ENCODE measurements at regions not wholly inside any gene's neighbourhood (a gene's known extent, or its start where the extent isn't known, plus 50 kb on each side); places are given as distances from the start of the nearest gene placed in this dataset.

GRCh38 chr19:34851277-34851804 is 75.4 kb upstream of the ZNF30 start:
- Histone ChIP-seq H3K79me2 (ENCODE audit: control insufficient read depth, insufficient read depth, low read length, poor library complexity) (no peaks in the 10 kb centered on the region), H3K4me1 (ENCODE audit: control insufficient read depth in 1 of 2, insufficient read depth in 2 of 2, low read length in 2 of 2) (no peaks in the 10 kb centered on the region), H3K18ac (ENCODE audit: low read length) (no peak overlapping the region), H2BK12ac (ENCODE audit: low read length) (no peak overlapping the region), H3K9me3 (ENCODE audit: insufficient read depth, low read depth, low read length) (no peaks in the 10 kb centered on the region), H3K4me3 (ENCODE audit: low read depth, low read length) (no peak overlapping the region), H3K23ac (ENCODE audit: low read length) (no peak overlapping the region), H3K27ac (ENCODE audit: low read depth, low read length) (no peak overlapping the region), H2AK5ac (ENCODE audit: low read length) (no peak overlapping the region), H3K9ac (ENCODE audit: low read length) (no peak overlapping the region), H2BK120ac (ENCODE audit: insufficient read depth, low read length, poor library complexity) (no peak overlapping the region), H3K79me1 (ENCODE audit: low read length) (no peaks in the 10 kb centered on the region), H4K91ac (ENCODE audit: low read depth, low read length) (no peak overlapping the region), H2BK5ac (ENCODE audit: low read depth, low read length, poor library complexity) (no peak overlapping the region), H3K36me3 (ENCODE audit: control insufficient read depth in 1 of 2, insufficient read depth in 2 of 2, low read length in 2 of 2) (no peaks in the 10 kb centered on the region), H3K14ac (ENCODE audit: low read length) (no peak overlapping the region), H4K8ac (ENCODE audit: low read depth, low read length) (no peak overlapping the region), H4K12ac (ENCODE audit: low read depth, low read length) (no peak overlapping the region), H3K4me2 (ENCODE audit: low read length) (no peak overlapping the region), H3K4ac (ENCODE audit: low read depth, low read length) (no peak overlapping the region), H2AFZ (ENCODE audit: insufficient read depth, low read length, poor library complexity) (no peak overlapping the region), H3K27me3 (ENCODE audit: insufficient read depth, low read length) (no peaks in the 10 kb centered on the region)
- no CpG with 5 or more reads among the region's 11 CpGs for WGBS (ENCODE audit: extremely low coverage, insufficient coverage, insufficient read length)
- no peak for DNase-seq

- H4K91ac ChIP-seq (ENCODE audit: low read depth, low read length) = no peak overlapping the region
- H3K27ac ChIP-seq (ENCODE audit: low read depth, low read length) = no peak overlapping the region
- H3K14ac ChIP-seq (ENCODE audit: low read length) = no peak overlapping the region
- H3K79me2 ChIP-seq (ENCODE audit: control insufficient read depth, insufficient read depth, low read length, poor library complexity) = no peaks in the 10 kb centered on the region
- no CpG with 5 or more reads among the region's 6 CpGs for WGBS (ENCODE audit: extremely low coverage, insufficient coverage, insufficient read length)
- H3K4me3 ChIP-seq (ENCODE audit: low read depth, low read length) = no peak overlapping the region
- no peaks in the 10 kb centered on the region for H3K9me3 ChIP-seq (ENCODE audit: insufficient read depth, low read depth, low read length)
- H2BK120ac ChIP-seq (ENCODE audit: insufficient read depth, low read length, poor library complexity) = no peak overlapping the region
- H3K36me3 ChIP-seq (ENCODE audit: control insufficient read depth in 1 of 2, insufficient read depth in 2 of 2, low read length in 2 of 2) = no peaks in the 10 kb centered on the region
- H2AFZ ChIP-seq (ENCODE audit: insufficient read depth, low read length, poor library complexity) = no peak overlapping the region
- no peak for DNase-seq
- no peak overlapping the region for H3K9ac ChIP-seq (ENCODE audit: low read length)
- H2BK5ac ChIP-seq (ENCODE audit: low read depth, low read length, poor library complexity) = no peak overlapping the region
- no peak overlapping the region for H3K4me2 ChIP-seq (ENCODE audit: low read length)
- no peak overlapping the region for H3K4ac ChIP-seq (ENCODE audit: low read depth, low read length)
- H3K23ac ChIP-seq (ENCODE audit: low read length) = no peak overlapping the region
- H3K4me1 ChIP-seq (ENCODE audit: control insufficient read depth in 1 of 2, insufficient read depth in 2 of 2, low read length in 2 of 2) = no peaks in the 10 kb centered on the region
- H2AK5ac ChIP-seq (ENCODE audit: low read length) = no peak overlapping the region
- no peak overlapping the region for H4K8ac ChIP-seq (ENCODE audit: low read depth, low read length)
- H4K12ac ChIP-seq (ENCODE audit: low read depth, low read length) = no peak overlapping the region
- H3K79me1 ChIP-seq (ENCODE audit: low read length) = no peaks in the 10 kb centered on the region
- H3K27me3 ChIP-seq (ENCODE audit: insufficient read depth, low read length) = no peaks in the 10 kb centered on the region
- no peak overlapping the region for H2BK12ac ChIP-seq (ENCODE audit: low read length)
- H3K18ac ChIP-seq (ENCODE audit: low read length) = no peak overlapping the region
Measured at GRCh38 chr19:34847393-34847792, 74.4 kb upstream of the ZNF599 start.

- Histone ChIP-seq H3K4ac (ENCODE audit: low read depth, low read length) (no peak overlapping the region), H3K14ac (ENCODE audit: low read length) (no peak overlapping the region), H3K79me1 (ENCODE audit: low read length) (no peaks in the 10 kb centered on the region), H2AFZ (ENCODE audit: insufficient read depth, low read length, poor library complexity) (no peak overlapping the region), H2BK120ac (ENCODE audit: insufficient read depth, low read length, poor library complexity) (no peak overlapping the region), H4K91ac (ENCODE audit: low read depth, low read length) (no peak overlapping the region), H4K12ac (ENCODE audit: low read depth, low read length) (no peak overlapping the region), H3K23ac (ENCODE audit: low read length) (no peak overlapping the region), H3K4me3 (ENCODE audit: low read depth, low read length) (no peak overlapping the region), H3K18ac (ENCODE audit: low read length) (no peak overlapping the region), H4K8ac (ENCODE audit: low read depth, low read length) (no peak overlapping the region), H2BK5ac (ENCODE audit: low read depth, low read length, poor library complexity) (no peak overlapping the region), H3K4me2 (ENCODE audit: low read length) (no peak overlapping the region), H3K4me1 (ENCODE audit: control insufficient read depth in 1 of 2, insufficient read depth in 2 of 2, low read length in 2 of 2) (no peaks in the 10 kb centered on the region), H3K79me2 (ENCODE audit: control insufficient read depth, insufficient read depth, low read length, poor library complexity) (no peaks in the 10 kb centered on the region), H3K9ac (ENCODE audit: low read length) (no peak overlapping the region), H3K9me3 (ENCODE audit: insufficient read depth, low read depth, low read length) (no peaks in the 10 kb centered on the region), H3K27ac (ENCODE audit: low read depth, low read length) (no peak overlapping the region), H2AK5ac (ENCODE audit: low read length) (no peak overlapping the region), H3K36me3 (ENCODE audit: control insufficient read depth in 1 of 2, insufficient read depth in 2 of 2, low read length in 2 of 2) (no peaks in the 10 kb centered on the region), H2BK12ac (ENCODE audit: low read length) (no peak overlapping the region), H3K27me3 (ENCODE audit: insufficient read depth, low read length) (no peaks in the 10 kb centered on the region)
- DNase-seq = no peak
- no CpG with 5 or more reads among the region's 5 CpGs for WGBS (ENCODE audit: extremely low coverage, insufficient coverage, insufficient read length)
Measured at GRCh38 chr19:34844277-34844676, 71.3 kb upstream of the ZNF599 start.

GRCh38 chr19:34841780-34842179 is 68.8 kb upstream of the ZNF599 start:
- Histone ChIP-seq H3K18ac (ENCODE audit: low read length) (no peak overlapping the region), H3K9me3 (ENCODE audit: insufficient read depth, low read depth, low read length) (no peaks in the 10 kb centered on the region), H4K12ac (ENCODE audit: low read depth, low read length) (no peak overlapping the region), H2BK12ac (ENCODE audit: low read length) (no peak overlapping the region), H3K14ac (ENCODE audit: low read length) (no peak overlapping the region), H4K91ac (ENCODE audit: low read depth, low read length) (no peak overlapping the region), H3K23ac (ENCODE audit: low read length) (no peak overlapping the region), H3K4ac (ENCODE audit: low read depth, low read length) (no peak overlapping the region), H3K36me3 (ENCODE audit: control insufficient read depth in 1 of 2, insufficient read depth in 2 of 2, low read length in 2 of 2) (no peaks in the 10 kb centered on the region), H3K4me1 (ENCODE audit: control insufficient read depth in 1 of 2, insufficient read depth in 2 of 2, low read length in 2 of 2) (peaks cover 0 to 2% of the 10 kb centered on the region in 2 experiments), H3K79me1 (ENCODE audit: low read length) (no peaks in the 10 kb centered on the region), H3K4me3 (ENCODE audit: low read depth, low read length) (no peak overlapping the region), H3K79me2 (ENCODE audit: control insufficient read depth, insufficient read depth, low read length, poor library complexity) (no peaks in the 10 kb centered on the region), H3K27me3 (ENCODE audit: insufficient read depth, low read length) (no peaks in the 10 kb centered on the region), H2BK5ac (ENCODE audit: low read depth, low read length, poor library complexity) (no peak overlapping the region), H2AK5ac (ENCODE audit: low read length) (no peak overlapping the region), H4K8ac (ENCODE audit: low read depth, low read length) (no peak overlapping the region), H3K9ac (ENCODE audit: low read length) (no peak overlapping the region), H2BK120ac (ENCODE audit: insufficient read depth, low read length, poor library complexity) (no peak overlapping the region), H2AFZ (ENCODE audit: insufficient read depth, low read length, poor library complexity) (no peak overlapping the region), H3K4me2 (ENCODE audit: low read length) (no peak overlapping the region), H3K27ac (ENCODE audit: low read depth, low read length) (no peak overlapping the region)
- WGBS (ENCODE audit: extremely low coverage, insufficient coverage, insufficient read length) = no CpG with 5 or more reads among the region's 10 CpGs
- DNase-seq = no peak

Data from trophoblast cell (in vitro differentiated cells and primary cell).